SIG-M5 treated with dmso at 0.1 percent for 504 hours (cell line): ENCODE measurements at regions not wholly inside any gene's neighbourhood (a gene's known extent, or its start where the extent isn't known, plus 50 kb on each side); places are given as distances from the start of the nearest gene placed in this dataset.

Source experiments
- DNase-seq: peaks from one replicate; lab custom pipeline; 2025; ENCODE audit not compliant: unreplicated experiment; lab: John Stamatoyannopoulos, UW

DNA sequence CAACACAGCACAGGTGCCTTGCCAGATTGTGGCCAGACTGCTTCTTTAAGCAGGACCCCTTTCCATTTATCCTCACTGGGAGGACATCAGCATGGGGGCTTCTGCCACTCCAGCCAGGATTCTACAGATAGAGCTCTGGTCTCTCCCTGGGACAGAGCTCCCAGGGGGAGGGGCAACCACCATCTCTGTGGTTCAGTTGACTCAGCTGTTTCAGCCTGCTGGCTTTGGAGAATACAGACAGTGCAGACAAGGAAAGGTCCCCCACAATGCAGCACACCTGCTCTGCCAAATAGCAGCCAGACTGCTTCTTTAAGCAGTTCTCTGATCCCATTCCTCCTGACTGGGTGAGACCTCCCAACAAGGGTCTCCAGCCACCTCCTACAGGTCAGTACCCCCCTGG is 132.8 kb downstream of the OR2K2 start:
- no peak for DNase-seq

DNA sequence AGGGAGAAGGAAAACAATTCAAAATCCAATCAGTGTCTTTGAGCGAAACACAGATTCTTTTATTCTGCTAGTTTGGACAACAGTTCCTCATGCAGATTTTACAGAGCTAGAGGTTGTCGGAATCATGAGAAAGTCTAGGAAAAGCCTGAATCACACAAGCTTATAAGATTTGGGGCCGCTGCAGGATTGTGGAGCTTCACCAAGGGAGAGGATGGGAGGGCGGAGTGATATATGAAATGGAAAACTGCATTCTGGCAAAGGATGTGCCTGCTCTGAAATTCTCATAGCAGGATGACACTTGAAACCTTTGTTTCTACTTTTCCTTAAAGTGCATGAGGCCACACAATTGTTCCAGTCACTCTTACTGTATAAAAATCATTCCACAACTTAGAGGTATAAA is 134.3 kb downstream of the OR2K2 start:
- DNase-seq: no peak

- no peak for DNase-seq
These were observed 136.9 kb downstream of the OR2K2 start for GRCh38 chr9:111193095-111193494.

- DNase-seq: no peak
These were observed 137.4 kb downstream of the OR2K2 start for GRCh38 chr9:111192650-111193049.

- DNase-seq: no peak
These were observed 139.7 kb downstream of the OR2K2 start for GRCh38 chr9:111190347-111190746.

GRCh38 chr9:111187376-111187775 is 142.6 kb downstream of the OR2K2 start:
- no peak for DNase-seq

- DNase-seq: no peak
These were observed 143.9 kb downstream of the OR2K2 start for GRCh38 chr9:111186021-111186530.

- DNase-seq: no peak
These were observed 142.5 kb upstream of the LPAR1 start for GRCh38 chr9:111180811-111181210.

DNA sequence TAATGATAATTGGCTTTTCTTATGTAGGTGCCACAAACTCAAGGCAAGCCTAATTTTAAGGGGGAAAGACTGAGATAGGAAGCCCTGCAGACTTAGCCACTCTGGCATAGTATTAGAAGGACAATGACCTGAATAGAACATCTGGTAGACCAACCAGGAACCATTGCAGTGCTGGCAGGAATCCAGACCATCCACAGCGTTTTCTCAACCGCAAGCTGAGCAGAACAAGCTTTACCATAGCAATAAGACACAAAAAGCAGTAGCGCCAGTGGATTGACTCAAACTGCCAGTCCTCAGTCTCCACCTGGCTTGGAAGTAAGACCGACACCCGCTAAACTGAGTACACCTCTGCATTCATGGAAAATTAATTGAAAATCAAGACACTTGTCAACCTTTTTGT is 141.3 kb upstream of the LPAR1 start:
- DNase-seq: no peak

- no peak for DNase-seq
These were observed 140.2 kb upstream of the LPAR1 start for GRCh38 chr9:111178331-111179055.

DNA sequence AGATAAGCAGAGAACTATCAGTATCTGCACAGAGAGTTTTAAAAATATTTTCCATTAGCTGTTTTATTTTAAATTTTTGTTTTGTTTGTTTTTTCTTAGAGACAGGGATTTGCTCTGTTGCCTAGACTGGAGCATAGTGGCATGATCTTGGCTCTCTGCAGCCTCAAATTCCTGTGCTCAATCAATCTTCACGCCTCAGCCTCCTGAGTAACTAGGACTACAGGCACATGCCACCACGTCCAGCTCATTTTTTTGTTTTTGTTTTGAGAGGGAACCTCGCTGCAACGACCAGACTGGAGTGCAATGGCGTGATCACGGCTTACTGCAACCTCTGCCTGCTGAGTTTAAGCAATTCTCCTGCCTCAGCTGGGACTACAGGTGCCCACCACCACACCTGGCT is 138.2 kb upstream of the LPAR1 start:
- DNase-seq: no peak

GRCh38 chr9:111175350-111175749 is 137.1 kb upstream of the LPAR1 start:
- DNase-seq: no peak

DNA sequence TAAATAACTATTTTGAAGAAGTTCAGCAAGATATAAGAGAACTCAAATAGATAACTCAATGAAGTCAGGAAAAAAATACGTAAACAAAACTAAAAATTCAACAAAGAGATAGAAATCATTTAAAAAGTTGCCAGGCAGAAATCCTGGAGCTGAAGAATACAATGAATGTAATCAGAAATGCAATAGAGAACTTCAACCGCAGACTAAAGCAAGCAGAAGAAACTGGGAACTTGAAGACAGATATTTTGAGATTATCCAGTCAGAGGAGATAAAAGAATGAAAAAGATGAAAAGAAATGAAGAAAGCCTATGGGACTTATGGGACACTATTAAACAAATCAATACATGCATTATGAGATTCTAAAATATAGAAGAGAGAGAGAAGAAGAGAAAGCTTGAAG is 129.1 kb upstream of the LPAR1 start:
- no peak for DNase-seq

- no peak for DNase-seq
These were observed 125.6 kb upstream of the LPAR1 start for GRCh38 chr9:111163716-111164389.

DNA sequence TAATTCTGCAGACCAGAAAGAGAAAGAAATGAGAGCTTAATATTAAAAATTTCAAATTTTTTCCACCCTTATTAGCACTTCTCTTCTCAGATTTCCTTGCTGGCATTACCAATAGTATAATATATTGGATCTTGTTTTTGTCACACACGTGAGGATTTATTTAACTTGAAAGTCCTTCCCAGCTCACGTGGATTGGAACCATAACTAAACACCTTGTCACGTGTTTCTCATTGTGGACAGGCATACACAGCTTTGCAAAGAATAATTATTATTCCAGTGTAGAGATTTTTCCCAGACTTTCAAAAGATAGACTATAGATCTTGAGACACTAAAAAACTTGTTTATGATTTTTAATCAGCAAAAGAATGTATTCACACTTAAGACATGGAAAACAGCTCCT is 123.8 kb upstream of the LPAR1 start:
- no peak for DNase-seq

DNA sequence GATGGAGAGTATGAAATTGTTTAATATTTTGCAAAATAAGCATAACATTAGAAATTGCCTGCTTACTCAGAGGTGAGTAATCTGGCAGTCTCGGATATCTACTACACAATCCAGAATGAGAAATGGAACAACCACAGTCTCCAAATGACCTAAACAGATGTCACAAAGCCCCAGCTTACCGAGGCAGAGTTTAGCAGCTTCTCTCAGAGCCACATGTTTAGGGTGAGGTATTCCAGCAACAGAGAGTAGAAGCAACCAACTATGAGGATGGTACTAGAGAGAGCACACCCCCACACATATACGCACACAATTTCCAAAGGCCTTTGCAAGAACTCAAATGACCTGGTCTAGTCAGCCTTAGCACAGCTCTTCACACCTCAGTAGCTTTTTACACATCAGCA is 122.7 kb upstream of the LPAR1 start:
- DNase-seq: no peak

GRCh38 chr9:111158999-111159398 is 120.7 kb upstream of the LPAR1 start:
- DNase-seq: no peak

GRCh38 chr9:111158363-111158762 is 120.1 kb upstream of the LPAR1 start:
- DNase-seq: no peak

GRCh38 chr9:111154081-111154562 is 115.9 kb upstream of the LPAR1 start:
- DNase-seq: no peak

- no peak for DNase-seq
These were observed 114.5 kb upstream of the LPAR1 start for GRCh38 chr9:111152614-111153406.

- no peak for DNase-seq
These were observed 113.3 kb upstream of the LPAR1 start for GRCh38 chr9:111151537-111151936.

DNA sequence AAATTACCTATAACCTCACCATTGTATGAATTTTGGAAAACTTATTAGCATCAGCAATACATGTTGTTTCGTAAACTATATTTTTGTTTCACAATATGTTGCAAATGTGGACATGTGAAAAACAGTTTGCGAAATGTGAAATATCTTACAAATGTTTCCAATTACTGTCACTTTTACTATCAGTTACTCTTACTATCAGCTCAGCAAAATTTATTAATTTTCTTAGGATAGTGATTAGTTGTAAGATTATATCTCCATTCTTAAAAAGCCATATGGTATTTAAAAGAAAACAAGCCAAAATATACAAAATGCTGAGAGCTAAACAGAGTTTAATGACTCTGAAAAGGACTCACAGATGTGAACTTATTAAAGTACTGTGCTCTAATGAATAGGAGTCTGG is 111.9 kb upstream of the LPAR1 start:
- DNase-seq: no peak
